Prostate gland (tissue), 2 donors: ENCODE measurements at regions not wholly inside any gene's neighbourhood (a gene's known extent, or its start where the extent isn't known, plus 50 kb on each side); places are given as distances from the start of the nearest gene placed in this dataset.

Source experiments
- DNase-seq: peaks from one replicate; pipeline ENCODE4 v3.0.0-alpha.2; 2019; ENCODE audit warnings: low spot score
- H3K27ac ChIP-seq, 2 donors: fragments of 200-600 bp; sonication (generic); 2 replicates each; pipeline ENCODE4 v1.5.1; 2017 to 2019
- H3K27me3 ChIP-seq: fragments of 200-600 bp; sonication (generic); replicated peaks from 2 replicates; pipeline ENCODE4 v1.5.1; 2019; ENCODE audit not compliant: insufficient read depth
- H3K36me3 ChIP-seq, 2 donors: fragments of 200-600 bp; sonication (generic); 1 replicate in 1 of 2; 2 replicates in 1 of 2; pipeline versions ENCODE4 v1.5.1 to v1.8.1; 2017 to 2019
- H3K4me1 ChIP-seq: fragments of 200-600 bp; sonication (generic); replicated peaks from 2 replicates; pipeline ENCODE4 v1.5.1; 2019
- H3K4me3 ChIP-seq, 2 donors: fragments of 200-600 bp; sonication (generic); 2 replicates each; pipeline ENCODE4 v1.5.1; 2017 to 2019
- H3K9me3 ChIP-seq: fragments of 200-600 bp; sonication (generic); 2 replicates; pipeline ENCODE4 v1.5.1; 2017
- CTCF ChIP-seq, 4 experiments: fragments of 200-600 bp in 2 of 4; fragments of 450-650 bp in 2 of 4; sonication (generic) in 2 of 4; IDR thresholded peaks; 1 replicate in 3 of 4; 2 replicates in 1 of 4; pipeline ENCODE4 v1.5.1; 2016 to 2019; ENCODE audit warnings: antibody characterized with exemption in 4 of 4, mild to moderate bottlenecking in 2 of 4, moderate library complexity in 2 of 4
- POLR2A ChIP-seq: fragments of 450-650 bp; IDR thresholded peaks from one replicate; pipeline ENCODE4 v1.6.1; 2016; ENCODE audit warnings: antibody characterized with exemption, mild to moderate bottlenecking
- POLR2AphosphoS5 ChIP-seq: sonication (generic); formaldehyde crosslinking; IDR thresholded peaks from one replicate; pipeline ENCODE4 v1.6.1; 2017; ENCODE audit warnings: antibody characterized with exemption
- WGBS: methylation state at CpG from one replicate; pipeline ENCODE4 v1.1.5; 2018; 5-methylcytosine and 5-hydroxymethylcytosine counted together
- intact Hi-C: fragments of 100-400 bp; cut with DNase I; formaldehyde crosslinking; loops from one replicate; pipeline ENCODE4 v1.14.2; 2022

- H3K9me3 ChIP-seq: no peaks in the 10 kb centered on the region
- H3K4me1 ChIP-seq: no peaks in the 10 kb centered on the region
- 80% methylated on average over 6 of the region's 6 CpGs for WGBS
- no peak for TF ChIP-seq CTCF (IDR thresholded peaks at IDR 0.05)
- no peak for TF ChIP-seq POLR2A
- no peak for TF ChIP-seq POLR2AphosphoS5
- no peaks in the 10 kb centered on the region for H3K36me3 ChIP-seq
- no peaks in the 10 kb centered on the region for H3K27me3 ChIP-seq
- intact Hi-C loops: no loop called here
- H3K27ac ChIP-seq: no peak overlapping the region
- no peak for DNase-seq
- no peak overlapping the region for H3K4me3 ChIP-seq
Measured at GRCh38 chr5:12183003-12183402, 278.8 kb upstream of the CTNND2 start.

GRCh38 chr5:12177851-12178250 is 273.6 kb upstream of the CTNND2 start:
- DNase-seq: no peak
- Histone ChIP-seq H3K9me3 (no peaks in the 10 kb centered on the region), H3K36me3 (no peaks in the 10 kb centered on the region), H3K4me1 (no peaks in the 10 kb centered on the region), H3K4me3 (no peak overlapping the region), H3K27ac (no peak overlapping the region), H3K27me3 (no peaks in the 10 kb centered on the region)
- intact Hi-C loops: no loop called here
- no peak for TF ChIP-seq POLR2AphosphoS5
- TF ChIP-seq CTCF (IDR thresholded peaks at IDR 0.05): no peak
- no peak for TF ChIP-seq POLR2A

GRCh38 chr5:12177225-12177624 is 273.0 kb upstream of the CTNND2 start:
- DNase-seq: no peak
- H3K27me3 ChIP-seq: no peaks in the 10 kb centered on the region
- TF ChIP-seq POLR2AphosphoS5: no peak
- no peak for TF ChIP-seq CTCF (IDR thresholded peaks at IDR 0.05)

GRCh38 chr5:12175914-12176585 is 271.8 kb upstream of the CTNND2 start:
- no peak overlapping the region for H3K27ac ChIP-seq
- no peak for DNase-seq
- intact Hi-C loops: no loop called here
- no peak for TF ChIP-seq CTCF (IDR thresholded peaks at IDR 0.05)
- no peak for TF ChIP-seq POLR2AphosphoS5
- no peak for TF ChIP-seq POLR2A
- no peaks in the 10 kb centered on the region for H3K27me3 ChIP-seq
- H3K9me3 ChIP-seq: no peaks in the 10 kb centered on the region
- WGBS: 38% methylated on average over 4 of the region's 4 CpGs
- H3K36me3 ChIP-seq: no peaks in the 10 kb centered on the region
- H3K4me1 ChIP-seq: no peaks in the 10 kb centered on the region
- H3K4me3 ChIP-seq: no peak overlapping the region

More at GRCh38 chr5:12177225-12177624, 273.0 kb upstream of the CTNND2 start:
- Histone ChIP-seq H3K36me3 (no peaks in the 10 kb centered on the region), H3K9me3 (no peaks in the 10 kb centered on the region), H3K4me1 (no peaks in the 10 kb centered on the region), H3K27ac (no peak overlapping the region), H3K4me3 (no peak overlapping the region)
- intact Hi-C loops: no loop called here

- TF ChIP-seq POLR2AphosphoS5 (no peak), CTCF (IDR thresholded peaks at IDR 0.05) (no peak), POLR2A (no peak)
- Histone ChIP-seq H3K4me3 (no peak overlapping the region), H3K27me3 (no peaks in the 10 kb centered on the region), H3K27ac (no peak overlapping the region), H3K36me3 (no peaks in the 10 kb centered on the region), H3K9me3 (no peaks in the 10 kb centered on the region), H3K4me1 (no peaks in the 10 kb centered on the region)
- DNase-seq: no peak
- intact Hi-C loops: no loop called here
- 71% methylated on average over 2 of the region's 2 CpGs for WGBS
Measured at GRCh38 chr5:12174734-12175133, 270.5 kb upstream of the CTNND2 start.
